Posterior vena cava (tissue), 2 donors: ENCODE measurements at regions not wholly inside any gene's neighbourhood (a gene's known extent, or its start where the extent isn't known, plus 50 kb on each side); places are given as distances from the start of the nearest gene placed in this dataset.

Source experiments
- DNase-seq: peaks from one replicate; pipeline ENCODE4 v3.0.0-alpha.2; 2020; ENCODE audit warnings: low spot score
- intact Hi-C, 2 donors: fragments of 100-400 bp; cut with DNase I; formaldehyde crosslinking; loops; one replicate each; pipeline versions ENCODE4 v1.14.1 to v1.14.2; 2022 to 2023
- donor health status: DM: yes; HTN: yes; CAD: no.
- donor health status: DM: yes; HTN: yes; CAD: no.

DNA sequence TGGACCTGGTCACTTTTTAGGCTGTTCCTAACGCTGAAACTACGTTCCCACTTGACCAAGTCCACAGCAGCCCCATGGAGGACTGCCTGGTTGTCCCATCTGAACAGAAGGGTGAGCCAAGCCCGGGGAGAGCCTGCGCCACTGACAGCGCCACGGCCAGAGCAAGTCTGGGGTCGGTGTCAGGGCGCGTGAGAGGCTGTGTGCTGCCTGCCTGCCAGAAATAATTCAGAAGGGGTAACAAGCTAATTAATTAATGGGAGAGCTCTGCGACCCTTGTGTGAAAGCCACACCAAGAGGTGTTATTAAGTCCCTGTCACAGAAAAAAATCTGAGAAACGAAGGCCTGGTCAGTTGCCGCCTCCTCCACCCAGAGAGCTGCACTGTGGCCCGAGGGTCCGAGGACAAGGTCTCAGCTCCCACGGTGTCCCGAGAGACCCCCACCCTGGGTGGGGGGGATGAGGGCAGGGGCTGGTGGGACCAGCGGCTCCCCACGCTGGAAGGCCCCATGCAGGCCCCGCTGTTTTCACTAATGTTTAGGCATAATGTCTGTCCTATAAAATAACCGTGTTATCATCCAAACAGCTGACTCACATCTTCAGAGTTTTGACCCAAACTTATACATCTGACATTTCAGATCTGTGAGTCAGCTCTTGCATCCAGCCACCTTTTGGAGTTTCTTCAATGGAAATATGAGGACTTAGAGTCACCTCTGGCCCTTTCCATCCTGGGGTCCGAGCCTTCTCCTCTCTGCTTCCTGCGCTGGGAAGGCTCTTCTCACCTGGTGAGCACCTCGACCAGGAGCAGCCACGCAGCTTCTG is 58.5 kb downstream of the DLL1 start:
- DNase-seq = peak; percentile 64
- intact Hi-C loops = no loop called here

DNA sequence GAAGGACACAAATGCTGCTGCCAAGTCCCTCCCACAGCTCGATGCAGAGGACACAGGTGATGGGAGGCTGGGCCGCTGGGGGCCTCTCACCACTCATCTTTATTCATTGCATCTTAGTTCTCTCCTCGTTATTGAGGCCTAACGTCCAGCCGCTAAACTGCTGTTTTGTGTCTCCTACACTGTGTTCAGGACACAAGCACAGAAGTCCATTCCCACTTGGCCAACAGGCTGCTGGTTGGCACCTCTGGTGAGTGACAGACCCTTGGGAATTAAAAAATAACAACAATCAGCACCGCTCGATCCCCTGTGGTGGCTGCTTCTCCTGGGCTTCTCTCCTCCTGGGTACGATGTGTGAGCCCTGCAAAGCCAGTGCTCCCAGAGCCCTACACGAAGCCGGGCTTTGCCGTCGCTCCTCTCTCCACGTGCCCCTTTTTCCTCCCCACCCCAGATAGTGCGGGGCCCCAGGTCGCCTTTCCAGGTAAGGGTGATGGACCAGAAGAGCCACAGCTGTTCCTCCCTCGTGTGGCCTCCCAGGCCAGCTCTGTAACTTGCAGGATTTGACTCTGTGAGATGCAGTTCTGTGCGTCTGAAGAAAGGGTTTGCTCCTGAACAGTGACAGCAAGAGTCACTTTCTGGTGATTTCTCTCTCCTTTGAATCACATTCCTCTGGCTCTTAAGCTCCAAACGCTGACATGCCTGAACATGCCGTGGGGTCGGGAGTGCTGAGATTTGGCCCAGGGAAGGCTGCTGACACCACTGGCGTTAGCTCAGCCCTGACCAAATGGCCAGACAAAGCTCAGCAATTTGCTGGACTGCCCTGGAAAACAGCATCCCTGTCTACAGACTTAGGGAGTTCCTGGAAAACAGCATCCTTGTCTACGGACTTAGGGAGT is 59.3 kb downstream of the DLL1 start:
- peak; percentile 46 for DNase-seq
- intact Hi-C loops = no loop called here

DNA sequence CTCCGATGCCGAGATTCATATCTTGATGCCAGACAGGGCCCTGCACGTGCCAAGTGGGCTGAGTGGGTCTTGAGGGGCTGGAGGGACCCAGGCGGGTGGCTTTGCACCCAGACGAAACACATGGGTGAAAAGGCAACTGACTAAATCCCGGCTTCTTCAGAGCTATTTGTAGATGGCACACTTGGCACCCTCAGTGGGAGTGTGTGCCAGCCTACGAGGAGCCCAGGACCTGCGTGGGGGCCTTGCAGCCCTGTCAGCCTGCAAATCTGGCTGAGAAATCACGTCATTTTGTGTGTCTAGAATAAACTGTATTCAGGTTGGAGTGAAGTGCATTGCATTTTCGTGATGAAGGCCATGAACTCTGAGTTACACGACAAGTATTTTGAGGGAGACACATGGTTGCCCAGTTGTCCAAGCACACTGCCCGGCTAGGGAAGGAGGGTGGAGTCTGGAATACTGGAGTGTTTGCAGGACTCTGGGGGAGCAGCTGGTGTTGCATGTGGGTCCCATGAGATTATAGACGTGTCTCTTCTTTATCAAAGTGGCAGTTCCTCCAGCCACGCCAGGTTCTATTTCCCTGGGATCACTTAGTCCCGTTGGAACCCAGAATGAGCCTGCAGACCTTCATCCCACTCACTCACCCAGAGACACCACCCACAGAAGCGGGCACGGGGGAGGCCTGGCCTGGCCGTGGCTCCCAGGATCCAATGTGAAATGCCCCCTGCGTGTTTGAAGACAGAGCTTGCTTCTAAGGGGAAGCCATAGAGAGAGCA is 60.2 kb downstream of the DLL1 start:
- DNase-seq = no peak
- intact Hi-C loops = no loop called here

DNA sequence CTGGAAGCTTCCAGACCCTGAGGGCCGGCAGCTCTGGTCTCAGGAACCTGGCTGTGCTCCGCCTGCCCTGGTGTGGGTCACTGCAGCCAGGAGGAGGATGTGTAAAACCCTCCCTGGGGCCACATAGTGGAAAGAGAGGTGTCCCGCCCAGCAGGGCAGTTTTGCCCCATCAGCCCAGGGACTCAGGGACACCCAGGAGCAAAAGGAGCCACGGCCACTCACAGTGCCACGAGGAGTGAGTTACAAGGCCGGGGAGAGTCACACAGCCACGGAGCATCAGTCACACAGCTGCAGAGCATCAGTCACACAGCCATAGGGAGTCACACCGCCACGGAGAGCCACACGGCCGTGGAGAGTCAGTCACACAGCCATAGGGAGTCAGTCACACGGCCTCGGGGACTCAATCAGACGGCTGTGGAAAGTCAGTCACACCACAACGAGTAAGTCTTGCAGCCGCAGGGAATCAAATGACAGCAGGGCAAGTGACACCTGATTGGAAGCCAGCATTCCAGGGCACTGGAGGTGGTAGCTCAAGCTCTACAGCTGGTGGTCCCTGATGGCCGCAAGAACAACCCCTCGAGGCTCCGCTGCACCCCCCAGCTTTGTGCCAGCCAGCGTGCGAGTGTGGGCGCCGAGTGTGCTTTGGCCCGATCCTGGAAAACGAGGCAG is 60.9 kb downstream of the DLL1 start:
- peak; percentile 69 for DNase-seq
- intact Hi-C loops = no loop called here

DNA sequence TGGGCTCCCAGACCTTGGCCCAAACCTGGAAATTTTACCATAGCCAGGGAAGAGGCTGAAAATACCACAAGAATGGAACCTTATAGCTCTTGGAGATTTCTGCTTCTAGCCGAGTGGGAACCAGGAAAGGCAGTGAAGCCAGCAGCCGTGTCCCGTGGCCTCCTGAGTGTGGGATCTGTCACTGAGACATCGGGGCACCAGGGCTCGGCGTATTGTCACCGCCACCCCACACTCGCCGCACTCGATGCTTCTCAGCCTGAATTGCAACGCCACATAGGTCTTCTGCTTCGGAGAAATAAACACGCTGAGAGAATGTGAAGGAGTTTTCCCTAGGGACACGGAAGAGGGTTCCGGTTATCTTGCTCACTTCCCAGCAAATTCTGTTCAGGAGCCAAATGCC is 61.5 kb downstream of the DLL1 start:
- peak; percentile 59 for DNase-seq
- intact Hi-C loops = no loop called here

DNA sequence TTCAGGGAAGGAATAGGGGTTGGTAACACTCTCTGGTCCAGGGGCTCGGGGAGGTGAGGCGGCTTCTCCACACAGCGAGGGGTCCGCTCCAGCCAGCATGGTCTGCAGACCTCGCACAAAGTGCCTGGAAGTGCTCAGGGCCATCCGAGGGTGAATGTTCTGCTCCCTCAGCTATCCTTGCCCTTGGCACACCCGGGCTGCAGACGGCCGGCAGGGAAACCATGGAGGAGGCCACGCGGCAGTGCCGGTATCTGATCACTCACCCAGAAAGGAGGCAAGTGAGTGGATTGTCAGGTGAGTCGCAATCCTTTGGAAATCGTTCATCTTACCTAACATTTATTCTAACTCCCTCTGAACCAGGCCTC is 62.0 kb downstream of the DLL1 start:
- intact Hi-C loops = no loop called here
- DNase-seq = peak; percentile 78

DNA sequence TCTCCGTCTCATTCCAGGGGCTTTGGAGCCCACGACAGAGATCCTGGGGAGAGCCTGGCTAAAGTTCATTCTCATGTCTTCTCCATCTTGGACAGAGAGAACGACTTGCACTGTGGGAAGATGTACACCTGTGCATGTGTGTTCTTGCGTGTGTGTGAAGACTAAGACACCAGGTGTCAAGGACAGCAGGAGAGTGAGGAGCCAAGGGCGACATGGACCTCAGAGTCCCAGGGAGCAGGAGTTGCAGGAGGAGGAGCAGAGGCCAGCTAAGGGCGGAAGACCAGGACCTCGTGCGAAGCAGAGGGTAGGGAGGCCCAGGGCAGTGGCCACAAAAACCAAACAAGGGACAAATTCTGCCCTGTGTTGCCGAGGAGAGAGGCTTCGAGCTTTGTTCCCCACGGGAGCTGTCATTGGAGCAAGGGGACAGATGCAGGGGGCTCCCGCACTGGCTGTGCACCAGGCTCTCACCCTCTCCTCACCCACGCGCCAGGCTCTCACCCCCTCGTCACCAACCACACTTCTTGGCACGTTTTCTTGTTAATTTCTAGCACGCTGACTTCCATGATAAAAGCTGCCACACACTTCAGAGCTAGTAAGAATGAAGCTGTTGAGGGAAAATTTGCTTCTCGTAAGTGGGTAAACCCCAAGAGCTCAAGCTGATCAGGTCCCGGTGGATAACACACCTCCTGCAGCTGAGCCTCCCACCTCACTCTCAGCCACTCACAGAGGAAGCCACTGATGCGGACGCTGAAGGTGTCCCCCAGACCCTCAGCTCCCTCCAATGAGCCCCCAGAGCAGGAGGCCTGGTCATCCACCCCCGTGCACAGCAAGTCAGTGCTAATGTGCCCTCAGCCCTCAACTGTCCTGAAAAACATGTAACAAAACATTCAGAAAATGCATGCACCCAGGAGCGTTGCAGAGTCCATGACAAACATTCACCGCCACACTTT is 62.6 kb downstream of the DLL1 start:
- DNase-seq = peak; percentile 41
- intact Hi-C loops = no loop called here

DNA sequence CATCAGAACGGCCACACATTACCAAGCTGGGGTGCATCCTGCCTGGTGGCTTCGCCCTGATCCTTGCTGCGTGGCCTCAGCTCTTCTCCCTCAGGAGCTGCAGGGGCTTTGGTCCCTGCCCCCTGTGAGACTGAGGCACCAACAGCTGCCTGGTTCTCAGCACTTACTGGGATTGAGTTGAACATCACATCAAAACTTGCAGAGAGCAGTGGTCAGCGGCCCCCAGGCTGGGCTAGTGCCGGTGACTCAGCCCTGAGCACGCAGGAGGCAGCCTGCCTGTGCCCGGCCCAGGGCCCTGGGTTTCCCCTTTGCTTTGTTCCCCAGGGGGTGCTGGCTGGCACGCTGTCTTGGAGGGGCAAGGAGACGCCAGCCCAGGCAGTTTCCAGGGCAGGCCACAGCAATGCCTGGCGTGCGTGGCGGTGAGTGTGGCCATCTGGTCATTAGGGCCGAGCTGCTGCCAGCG is 63.3 kb downstream of the DLL1 start:
- intact Hi-C loops = no loop called here
- DNase-seq = peak; percentile 72

DNA sequence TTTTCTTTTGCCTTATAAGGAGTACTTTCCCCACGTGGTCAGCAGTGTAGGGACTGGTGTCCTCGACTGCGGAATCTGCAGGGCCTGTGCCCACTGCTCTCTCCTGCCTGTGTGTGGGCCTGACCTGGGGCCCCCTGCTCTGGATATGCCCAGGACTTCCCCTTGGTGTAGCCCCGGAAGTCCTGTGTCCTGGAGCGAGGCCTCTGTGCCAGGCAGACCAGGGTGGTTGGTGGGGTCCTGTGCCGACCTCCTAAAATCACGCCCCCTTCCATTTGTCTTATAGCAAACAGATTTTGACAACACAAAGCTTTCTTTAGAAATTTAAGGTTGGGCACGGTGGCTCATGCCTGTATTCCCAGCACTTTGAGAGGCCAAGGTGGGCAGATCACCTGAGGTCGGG is 64.2 kb downstream of the DLL1 start:
- intact Hi-C loops = no loop called here
- peak; percentile 60 for DNase-seq

DNA sequence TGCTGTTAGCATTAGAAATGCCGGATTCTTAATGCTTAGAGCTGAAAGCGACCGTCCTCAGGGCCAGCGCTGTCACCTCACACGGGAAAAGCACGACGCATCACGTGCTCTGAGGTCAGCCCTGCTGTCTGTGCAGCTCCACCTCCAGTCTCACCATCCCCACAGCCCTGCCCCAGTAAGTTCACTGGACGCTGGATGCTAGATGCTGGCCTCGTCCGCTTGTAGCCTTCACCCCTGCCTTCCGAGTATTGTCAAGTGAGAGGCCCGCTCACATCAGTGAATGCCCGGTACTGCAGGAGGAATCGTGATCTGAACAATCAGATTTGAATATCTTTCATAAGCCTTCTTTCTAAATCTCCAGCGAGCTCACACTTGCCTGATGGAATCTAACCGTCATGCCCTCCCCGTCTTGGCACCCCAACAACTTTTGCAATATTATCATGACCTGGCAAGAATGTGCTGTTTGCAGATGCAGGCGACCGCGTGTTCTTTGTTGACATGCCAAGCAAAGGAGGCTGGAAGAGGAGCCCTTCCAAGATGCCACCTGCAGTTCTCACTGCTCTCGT is 64.9 kb downstream of the DLL1 start:
- DNase-seq = peak; percentile 70
- intact Hi-C loops = no loop called here

DNA sequence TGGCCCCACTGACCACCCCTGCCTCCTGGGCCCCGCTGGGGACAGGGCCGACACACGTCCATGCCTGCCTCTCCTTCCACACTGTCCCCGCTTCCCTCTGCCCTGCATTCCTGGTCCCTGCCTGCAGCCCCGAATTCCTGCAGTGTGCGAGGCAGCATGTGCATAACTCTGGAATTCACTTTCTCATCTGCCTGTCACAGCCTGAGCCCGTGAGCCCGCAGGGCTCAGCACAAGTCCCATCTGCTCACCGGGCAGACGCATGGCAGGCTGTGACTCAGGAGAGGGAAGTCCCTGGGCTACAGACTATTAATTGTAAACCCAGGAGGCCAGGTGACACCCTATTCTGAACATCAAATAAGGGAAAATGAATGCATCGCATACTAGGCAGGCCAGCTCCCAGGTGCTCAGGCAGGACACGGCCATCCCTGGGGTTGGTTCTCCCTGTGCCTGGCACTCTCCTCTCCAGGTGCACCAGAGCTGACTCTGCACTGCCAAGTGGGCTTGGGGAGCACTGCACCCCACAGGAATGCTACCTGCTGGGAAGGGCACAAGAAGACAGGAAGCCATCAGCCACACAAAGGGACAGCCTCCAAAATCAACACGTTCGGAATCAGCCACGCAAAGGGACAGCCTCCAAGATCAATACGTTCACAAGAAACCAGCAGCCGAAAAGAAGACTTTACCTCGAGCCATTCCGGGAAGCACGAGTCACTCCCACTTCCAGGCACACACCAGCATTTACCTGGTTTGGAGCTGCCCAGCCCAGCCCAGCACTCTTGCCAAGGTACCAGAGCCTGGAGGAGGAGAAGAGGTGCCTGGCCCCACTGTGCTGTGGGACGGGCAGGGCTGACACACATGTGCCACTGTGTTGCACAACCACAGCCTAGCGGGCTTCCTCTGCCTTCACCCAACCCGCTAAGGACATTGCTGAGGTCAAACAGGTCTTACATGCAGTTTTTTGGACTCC is 65.9 kb downstream of the DLL1 start:
- DNase-seq = peak; percentile 73
- intact Hi-C loops = no loop called here

DNA sequence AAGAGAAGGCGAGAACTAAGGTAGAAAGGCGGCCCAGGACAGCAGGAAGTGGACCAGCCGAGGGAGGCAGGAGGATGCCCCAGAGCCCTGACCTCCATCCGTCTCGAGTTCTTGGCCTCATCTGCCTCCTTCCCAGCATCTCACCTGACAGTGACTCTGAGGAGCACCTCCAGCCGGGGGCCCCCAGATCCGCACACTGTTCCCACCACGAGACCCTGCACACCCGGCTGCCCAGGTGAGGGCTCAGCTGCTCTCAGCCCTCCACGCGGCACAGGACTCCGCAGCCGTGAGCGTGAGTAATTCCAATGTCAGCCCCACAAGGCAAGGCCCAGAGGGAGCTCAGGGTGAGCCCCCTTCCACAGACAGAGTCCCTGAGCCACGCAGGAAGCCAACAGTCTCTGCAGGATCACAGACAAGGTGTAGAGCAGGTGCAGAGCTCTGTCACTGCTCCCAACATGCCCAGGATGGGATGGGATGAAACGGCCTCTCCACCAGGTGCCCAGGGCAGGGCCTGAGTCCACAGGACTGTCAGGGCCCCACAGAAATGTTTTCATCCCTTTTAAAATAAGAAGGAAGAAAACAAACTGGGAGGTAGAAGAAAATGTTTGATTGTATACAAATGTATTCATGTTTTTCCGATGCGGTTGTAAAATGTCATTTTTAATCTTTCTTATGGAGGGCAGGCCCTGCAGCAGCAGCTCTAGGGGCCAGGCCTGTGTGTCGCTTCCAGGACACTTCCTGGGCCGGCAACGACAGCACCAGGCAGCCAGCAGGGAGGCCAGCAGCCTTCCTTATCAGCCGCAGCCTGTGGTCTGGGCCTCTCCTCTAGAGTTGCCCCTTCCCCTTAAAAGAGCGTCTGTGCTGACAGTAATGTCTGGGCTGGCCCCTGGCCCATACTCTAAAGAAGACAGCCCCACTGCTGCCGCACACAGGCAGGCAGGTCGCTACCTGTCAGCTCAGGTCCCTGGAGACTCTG is 66.9 kb downstream of the DLL1 start:
- peak; percentile 59 for DNase-seq
- intact Hi-C loops = no loop called here

DNA sequence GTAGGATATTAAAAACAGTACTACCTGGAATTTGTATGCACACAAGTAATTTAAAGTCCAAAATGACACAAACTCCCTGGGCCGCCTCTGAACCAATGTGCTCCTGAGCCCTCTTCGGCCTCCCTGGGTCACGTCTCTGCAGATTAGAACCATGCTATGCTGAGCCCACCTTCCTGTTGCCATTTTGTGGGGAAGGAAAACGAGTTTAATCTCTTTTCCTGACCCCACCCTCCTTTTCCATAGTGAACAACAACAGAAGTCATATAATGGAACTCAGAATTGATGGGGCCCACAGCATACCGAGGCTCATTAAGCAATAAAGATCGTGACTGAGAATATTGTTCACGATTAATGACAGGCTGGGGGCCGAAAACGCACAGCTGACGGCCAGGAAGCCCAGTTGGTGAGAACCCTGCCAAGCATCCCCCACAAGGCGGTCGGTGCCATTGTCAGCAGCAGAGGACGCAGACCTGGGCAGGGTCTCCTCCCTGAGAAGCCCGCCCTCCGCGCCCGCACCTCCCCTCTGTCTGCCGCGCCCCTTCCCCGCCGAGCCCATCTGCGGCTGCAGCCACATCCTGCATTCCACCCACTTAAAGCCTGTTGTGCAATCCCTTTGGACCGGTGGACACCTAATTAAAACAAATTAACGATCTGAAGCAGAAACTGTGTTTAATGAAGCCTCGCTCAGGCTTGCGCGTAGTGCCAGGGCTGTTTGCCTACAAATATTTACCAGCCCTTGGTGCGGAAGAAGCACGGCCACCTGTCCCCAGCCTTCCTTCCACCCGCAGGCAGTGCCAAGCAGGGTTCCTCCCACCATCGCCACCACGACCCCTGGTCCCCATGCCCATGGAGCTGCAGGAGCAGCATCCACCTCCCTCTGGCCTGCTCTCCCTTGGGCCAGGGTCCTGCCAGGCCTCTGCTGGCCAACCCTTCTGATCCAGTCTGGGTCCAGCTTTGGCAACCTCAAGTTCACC is 68.1 kb downstream of the DLL1 start:
- DNase-seq = peak; percentile 64
- intact Hi-C loops = no loop called here

DNA sequence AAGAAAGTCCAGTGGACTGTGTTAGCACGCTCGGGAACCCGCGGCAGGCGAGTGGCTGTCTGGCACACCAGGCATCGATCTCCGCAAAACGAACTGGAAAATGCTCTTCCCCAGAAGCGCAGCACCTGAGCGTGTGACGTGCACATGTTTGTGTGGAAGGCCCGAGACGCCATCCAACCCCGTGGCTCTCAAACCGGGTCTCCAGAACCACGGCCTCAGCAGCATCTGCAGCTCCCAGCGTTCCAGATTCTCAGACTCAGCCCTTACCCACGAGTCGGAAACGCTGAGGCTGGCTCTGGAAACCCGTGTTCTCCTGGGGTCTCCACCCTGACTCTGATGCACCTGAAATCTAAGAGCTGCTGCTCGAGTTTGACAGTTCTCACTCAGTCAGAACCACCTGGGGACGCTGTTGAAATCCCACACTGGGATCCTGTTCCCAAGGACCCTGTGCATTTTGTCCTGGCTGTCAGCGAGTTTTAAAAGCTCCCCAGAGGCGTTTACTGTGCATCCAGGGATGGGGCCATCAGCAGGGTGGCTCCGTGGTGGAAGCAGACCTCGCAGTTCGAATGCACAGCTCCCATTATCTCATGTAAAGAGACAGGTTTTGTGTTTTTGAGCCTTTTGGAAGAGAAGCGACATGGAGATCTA is 69.0 kb downstream of the DLL1 start:
- DNase-seq = peak; percentile 63
- intact Hi-C loops = no loop called here
